ENCODE measurements at regions not wholly inside any gene's neighbourhood (a gene's known extent, or its start where the extent isn't known, plus 50 kb on each side); places are given as distances from the start of the nearest gene placed in this dataset.

- peak overlapping the region; percentile 3; the same call in 1 of the 2 replicates for H2BK12ac ChIP-seq (ENCODE audit: low read depth, low read length)
- peak overlapping the region in 1 of 4 experiments; percentile 9; a peak in 1 of 8 replicates for H3K4me3 ChIP-seq (ENCODE audit: extremely low read depth in 1 of 4, insufficient read depth in 2 of 4, low read depth in 3 of 4, low read length in 4 of 4)
- CTCF ChIA-PET (ENCODE audit: partially characterized antibody) = interaction anchor here (0.9 to 1.6 kb wide), 5 partner anchors 12 to 594 kb away, joined by 3 to 4 read pairs (median 3); no protein-coding TSS in a partner anchor
- H3K27me3 ChIP-seq (replicated peaks in 1 of 4; ENCODE audit: control insufficient read depth in 3 of 4, extremely low read depth in 1 of 4, insufficient read depth in 3 of 4, low read length in 3 of 4) = peaks cover 0 to 7% (median 2%) of the 10 kb centered on the region in 4 experiments; a peak in 3 of 7 replicates
- peaks cover 0 to 16% (median 13%) of the 10 kb centered on the region in 4 experiments; a peak in 6 of 7 replicates for H3K4me1 ChIP-seq (replicated peaks in 1 of 4; ENCODE audit: control insufficient read depth in 3 of 4, insufficient read depth in 4 of 4, low read length in 3 of 4)
- no peak overlapping the region for H2BK15ac ChIP-seq (ENCODE audit: low read length)
- no peaks in the 10 kb centered on the region for H4K20me1 ChIP-seq (replicated peaks in 1 of 2; ENCODE audit: control insufficient read depth in 1 of 2, insufficient read depth in 2 of 2, low read length in 2 of 2)
- no peak overlapping the region for H3K4ac ChIP-seq (replicated peaks; ENCODE audit: insufficient read length, low read depth, low read length)
- no peak for TF ChIP-seq NRF1 (IDR thresholded peaks at IDR 0.05; ENCODE audit: low read depth, low read length)
- no peak for TF ChIP-seq RFX5 (IDR thresholded peaks at IDR 0.05; ENCODE audit: borderline replicate concordance, low read depth, low read length)
- no peak for TF ChIP-seq SUZ12 (IDR thresholded peaks at IDR 0.05; ENCODE audit: low read length)
- TF ChIP-seq TAF7 (optimal IDR thresholded peaks at IDR 0.05; ENCODE audit: borderline replicate concordance, low read depth, low read length) = no peak
- no peak for TF ChIP-seq RAD21 (IDR thresholded peaks at IDR 0.05 in 1 of 2, conservative IDR thresholded peaks at IDR 0.05 in 1 of 2; ENCODE audit: low read depth in 2 of 2, low read length in 2 of 2)
- no peak for TF ChIP-seq E2F6 (IDR thresholded peaks at IDR 0.05)
- TF ChIP-seq SIX5 (IDR thresholded peaks at IDR 0.05; ENCODE audit: low read depth, low read length) = no peak
- no peak for TF ChIP-seq KDM5A (IDR thresholded peaks at IDR 0.05; ENCODE audit: low read length)
- TF ChIP-seq EP300 (IDR thresholded peaks at IDR 0.05; ENCODE audit: borderline replicate concordance in 1 of 2, low read depth in 2 of 2, low read length in 2 of 2) = no peak
- no peak for TF ChIP-seq POLR2A (IDR thresholded peaks at IDR 0.05; ENCODE audit: control extremely low read depth in 1 of 2, low read depth in 2 of 2, low read length in 2 of 2)
- no peak for TF ChIP-seq TCF12 (IDR thresholded peaks at IDR 0.05; ENCODE audit: low read depth, low read length)
- H2BK20ac ChIP-seq (ENCODE audit: low read length) = 0 out of 2 replicates have a peak overlapping the region, but pooled peaks have one; percentile 6
- H3K18ac ChIP-seq (ENCODE audit: extremely low read depth, low read length) = peak overlapping the region; percentile 19; the same call in 1 of the 2 replicates
- H3K56ac ChIP-seq (replicated peaks; ENCODE audit: insufficient read length, low read depth, low read length) = no peak overlapping the region
- H3K9ac ChIP-seq (replicated peaks in 1 of 4; ENCODE audit: extremely low read depth in 1 of 4, low read depth in 3 of 4, low read length in 3 of 4) = no peak overlapping the region
- POLR2A ChIA-PET (ENCODE audit: partially characterized antibody) = interaction anchor here (0.9 kb wide), 1 partner anchor 12 kb away, joined by 3 read pairs; no protein-coding TSS in a partner anchor
- H3K4me2 ChIP-seq (ENCODE audit: insufficient read depth in 1 of 2, low read depth in 2 of 2, low read length in 2 of 2) = peak overlapping the region; percentile 43 to 71
- no peaks in the 10 kb centered on the region for H3K79me1 ChIP-seq (ENCODE audit: low read depth, low read length)
- H3K36me3 ChIP-seq (ENCODE audit: control insufficient read depth in 2 of 4, insufficient read depth in 4 of 4, low read length in 3 of 4) = no peaks in the 10 kb centered on the region
- H2AK5ac ChIP-seq (ENCODE audit: low read depth, low read length) = 0 out of 2 replicates have a peak overlapping the region, but pooled peaks have one; percentile 59
- H3K79me2 ChIP-seq (ENCODE audit: control insufficient read depth in 1 of 2, insufficient read depth in 2 of 2, low read length in 2 of 2) = no peaks in the 10 kb centered on the region
- H2AFZ ChIP-seq (ENCODE audit: low read length) = no peak overlapping the region
- H3K23me2 ChIP-seq (ENCODE audit: low read depth, low read length) = no peaks in the 10 kb centered on the region
- peak overlapping the region; percentile 31 for H2BK120ac ChIP-seq (replicated peaks; ENCODE audit: low read depth, low read length)
- H2BK5ac ChIP-seq (ENCODE audit: low read depth, low read length) = no peak overlapping the region
- no peak overlapping the region for H3K23ac ChIP-seq (ENCODE audit: insufficient read length)
- FAIRE-seq (no peak), DNase-seq (ENCODE audit: low read depth in 1 of 2, low spot score in 2 of 2) (no peak)
- 75% methylated on average over 11 of the region's 11 CpGs; no CpG with 5 or more reads in 1 of the 2 experiments for WGBS, 2 experiments (ENCODE audit: extremely low coverage in 1 of 2, insufficient coverage in 1 of 2, insufficient read length in 1 of 2, insufficient replicate concordance in 2 of 2, low coverage in 1 of 2, low lambda C conversion rate in 2 of 2, missing lambda C conversion rate in 1 of 2)
- no peaks in the 10 kb centered on the region for H3K9me3 ChIP-seq (ENCODE audit: insufficient read depth in 2 of 2, low read depth in 1 of 2, low read length in 1 of 2)
- peak overlapping the region; percentile 1 for H4K5ac ChIP-seq (ENCODE audit: insufficient read length, low read depth, low read length)
- H4K8ac ChIP-seq (ENCODE audit: extremely low read depth, insufficient read depth, low read length) = no peak overlapping the region
- H3K27ac ChIP-seq (ENCODE audit: low read depth, low read length) = no peak overlapping the region
- no peak overlapping the region for H4K91ac ChIP-seq (replicated peaks; ENCODE audit: insufficient read length, low read length)
- no peak overlapping the region for H3K14ac ChIP-seq (ENCODE audit: insufficient read length)
Observed at GRCh38 chr17:77540531-77540930, 399.8 kb downstream of the SEC14L1 start.
